ENCODE measurements at regions not wholly inside any gene's neighbourhood (a gene's known extent, or its start where the extent isn't known, plus 50 kb on each side); places are given as distances from the start of the nearest gene placed in this dataset.

- no peak overlapping the region for H3K4me3 Mint-ChIP-seq
- Histone ChIP-seq H3K4me1 (ENCODE audit: control insufficient read depth, insufficient read depth, low read length) (peaks cover 2% of the 10 kb centered on the region), H3K9me3 (ENCODE audit: control insufficient read depth, low read length) (no peaks in the 10 kb centered on the region), H3K4me3 (ENCODE audit: low read length) (no peak overlapping the region), H3K9ac (ENCODE audit: extremely low read depth, low read length, poor library complexity, severe bottlenecking) (no peak overlapping the region), H3K27me3 (ENCODE audit: control insufficient read depth, insufficient read depth, low read length, poor library complexity, severe bottlenecking) (peaks cover 9% of the 10 kb centered on the region), H3K36me3 (ENCODE audit: control insufficient read depth, insufficient read depth, low read length) (no peaks in the 10 kb centered on the region), H3K27ac (ENCODE audit: low read depth, low read length) (no peak overlapping the region)
- TF ChIP-seq, protein P1, sequence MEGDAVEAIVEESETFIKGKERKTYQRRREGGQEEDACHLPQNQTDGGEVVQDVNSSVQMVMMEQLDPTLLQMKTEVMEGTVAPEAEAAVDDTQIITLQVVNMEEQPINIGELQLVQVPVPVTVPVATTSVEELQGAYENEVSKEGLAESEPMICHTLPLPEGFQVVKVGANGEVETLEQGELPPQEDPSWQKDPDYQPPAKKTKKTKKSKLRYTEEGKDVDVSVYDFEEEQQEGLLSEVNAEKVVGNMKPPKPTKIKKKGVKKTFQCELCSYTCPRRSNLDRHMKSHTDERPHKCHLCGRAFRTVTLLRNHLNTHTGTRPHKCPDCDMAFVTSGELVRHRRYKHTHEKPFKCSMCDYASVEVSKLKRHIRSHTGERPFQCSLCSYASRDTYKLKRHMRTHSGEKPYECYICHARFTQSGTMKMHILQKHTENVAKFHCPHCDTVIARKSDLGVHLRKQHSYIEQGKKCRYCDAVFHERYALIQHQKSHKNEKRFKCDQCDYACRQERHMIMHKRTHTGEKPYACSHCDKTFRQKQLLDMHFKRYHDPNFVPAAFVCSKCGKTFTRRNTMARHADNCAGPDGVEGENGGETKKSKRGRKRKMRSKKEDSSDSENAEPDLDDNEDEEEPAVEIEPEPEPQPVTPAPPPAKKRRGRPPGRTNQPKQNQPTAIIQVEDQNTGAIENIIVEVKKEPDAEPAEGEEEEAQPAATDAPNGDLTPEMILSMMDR (conservative IDR thresholded peaks at IDR 0.05) = no peak
- H3K27ac Mint-ChIP-seq = no peak overlapping the region
- peaks cover 21% of the 10 kb centered on the region for H3K4me1 Mint-ChIP-seq
- H3K9me3 Mint-ChIP-seq = no peaks in the 10 kb centered on the region
- no peaks in the 10 kb centered on the region for H3K27me3 Mint-ChIP-seq (ENCODE audit: insufficient read depth)
- H3K36me3 Mint-ChIP-seq (ENCODE audit: low read depth) = no peaks in the 10 kb centered on the region
- DNase-seq = no peak
Measured at GRCh38 chr6:97468981-97469380, 186.0 kb upstream of the MMS22L start.

- no peaks in the 10 kb centered on the region for H3K36me3 ChIP-seq (ENCODE audit: control insufficient read depth, insufficient read depth, low read length)
- H3K4me3 Mint-ChIP-seq = no peak overlapping the region
- no peaks in the 10 kb centered on the region for H3K36me3 Mint-ChIP-seq (ENCODE audit: low read depth)
- WGBS, 2 experiments (ENCODE audit: insufficient coverage in 1 of 2, insufficient read length in 1 of 2) = 98 to 100% methylated on average over 1 of the region's 1 CpG
- H3K9ac ChIP-seq (ENCODE audit: extremely low read depth, low read length, poor library complexity, severe bottlenecking) = no peak overlapping the region
- no peaks in the 10 kb centered on the region for H3K27me3 Mint-ChIP-seq (ENCODE audit: insufficient read depth)
- TF ChIP-seq, protein P1 (conservative IDR thresholded peaks at IDR 0.05) = no peak
- peaks cover 9% of the 10 kb centered on the region for H3K27me3 ChIP-seq (ENCODE audit: control insufficient read depth, insufficient read depth, low read length, poor library complexity, severe bottlenecking)
- no peak overlapping the region for H3K4me3 ChIP-seq (ENCODE audit: low read length)
- no peak overlapping the region for H3K27ac Mint-ChIP-seq
- DNase-seq = no peak
- peaks cover 2% of the 10 kb centered on the region for H3K4me1 ChIP-seq (ENCODE audit: control insufficient read depth, insufficient read depth, low read length)
- H3K9me3 Mint-ChIP-seq = no peaks in the 10 kb centered on the region
- H3K27ac ChIP-seq (ENCODE audit: low read depth, low read length) = no peak overlapping the region
- H3K9me3 ChIP-seq (ENCODE audit: control insufficient read depth, low read length) = no peaks in the 10 kb centered on the region
- peaks cover 22% of the 10 kb centered on the region for H3K4me1 Mint-ChIP-seq
Measured at GRCh38 chr6:97469451-97469850, 186.4 kb upstream of the MMS22L start.

GRCh38 chr6:97470322-97470721, 187.3 kb upstream of the MMS22L start:
- Histone ChIP-seq H3K27ac (ENCODE audit: low read depth, low read length) (no peak overlapping the region), H3K9me3 (ENCODE audit: control insufficient read depth, low read length) (no peaks in the 10 kb centered on the region), H3K36me3 (ENCODE audit: control insufficient read depth, insufficient read depth, low read length) (no peaks in the 10 kb centered on the region), H3K4me1 (ENCODE audit: control insufficient read depth, insufficient read depth, low read length) (peaks cover 2% of the 10 kb centered on the region), H3K4me3 (ENCODE audit: low read length) (no peak overlapping the region), H3K27me3 (ENCODE audit: control insufficient read depth, insufficient read depth, low read length, poor library complexity, severe bottlenecking) (peaks cover 9% of the 10 kb centered on the region), H3K9ac (ENCODE audit: extremely low read depth, low read length, poor library complexity, severe bottlenecking) (no peak overlapping the region)
- TF ChIP-seq, protein P1 (conservative IDR thresholded peaks at IDR 0.05) = no peak
- 91% methylated on average over 2 of the region's 2 CpGs; no CpG with 5 or more reads in 1 of the 2 experiments for WGBS, 2 experiments (ENCODE audit: insufficient coverage in 1 of 2, insufficient read length in 1 of 2)
- H3K9me3 Mint-ChIP-seq = no peaks in the 10 kb centered on the region
- peaks cover 22% of the 10 kb centered on the region for H3K4me1 Mint-ChIP-seq
- no peaks in the 10 kb centered on the region for H3K36me3 Mint-ChIP-seq (ENCODE audit: low read depth)
- H3K4me3 Mint-ChIP-seq = no peak overlapping the region
- H3K27ac Mint-ChIP-seq = no peak overlapping the region
- DNase-seq = no peak
- H3K27me3 Mint-ChIP-seq (ENCODE audit: insufficient read depth) = no peaks in the 10 kb centered on the region
